Neural progenitor cell (in vitro differentiated cells): ENCODE measurements at regions not wholly inside any gene's neighbourhood (a gene's known extent, or its start where the extent isn't known, plus 50 kb on each side); places are given as distances from the start of the nearest gene placed in this dataset.

Experiments
- DNase-seq: peaks from one replicate; pipeline ENCODE4 v3.0.0-alpha.2; 2016; ENCODE audit warnings: low spot score
- H2AFZ ChIP-seq: fragments of 200-600 bp; sonication (generic); replicated peaks from 2 replicates; pipeline ENCODE4 v1.6.1; 2016; ENCODE audit warnings: antibody characterized with exemption
- H3F3A ChIP-seq: fragments of 200-600 bp; sonication (generic); 2 replicates; pipeline ENCODE4 v1.6.1; 2016; ENCODE audit warnings: antibody characterized with exemption, low read depth
- H3K27ac ChIP-seq: fragments of 200-600 bp; sonication (generic); 2 replicates; pipeline ENCODE4 v1.5.1; 2016; ENCODE audit warnings: mild to moderate bottlenecking
- H3K27me3 ChIP-seq: fragments of 200-600 bp; sonication (generic); 2 replicates; pipeline ENCODE4 v1.6.1; 2016; ENCODE audit warnings: mild to moderate bottlenecking, moderate library complexity
- H3K36me3 ChIP-seq: fragments of 200-600 bp; sonication (generic); 2 replicates; pipeline ENCODE4 v1.5.1; 2016
- H3K4me1 ChIP-seq: fragments of 200-600 bp; sonication (generic); 2 replicates; pipeline ENCODE4 v1.6.1; 2016; ENCODE audit warnings: mixed run types
- H3K4me2 ChIP-seq: fragments of 200-600 bp; sonication (generic); 2 replicates; pipeline ENCODE4 v1.6.1; 2016
- H3K4me3 ChIP-seq: fragments of 200-600 bp; sonication (generic); 2 replicates; pipeline ENCODE4 v1.5.1; 2016
- H3K79me2 ChIP-seq: fragments of 200-600 bp; sonication (generic); 2 replicates; pipeline ENCODE4 v1.6.1; 2016; ENCODE audit warnings: low read depth
- H3K9ac ChIP-seq: fragments of 200-600 bp; sonication (generic); 2 replicates; pipeline ENCODE4 v1.6.1; 2016
- H3K9me3 ChIP-seq: fragments of 200-600 bp; sonication (generic); 2 replicates; pipeline ENCODE4 v1.5.1; 2016; ENCODE audit warnings: low read depth
- H4K20me1 ChIP-seq: fragments of 200-600 bp; sonication (generic); 2 replicates; pipeline ENCODE4 v1.6.1; 2016; ENCODE audit warnings: low read depth
- H3K27ac Mint-ChIP-seq: 3 replicates; pipeline ENCODE4 v1.8.0; 2021; ENCODE audit warnings: mixed read lengths
- H3K27me3 Mint-ChIP-seq: 2 replicates; pipeline ENCODE4 v1.8.0; 2022; ENCODE audit warnings: low read depth, mild to moderate bottlenecking, inconsistent platforms, moderate library complexity, mixed read lengths; ENCODE audit not compliant: insufficient read depth
- H3K36me3 Mint-ChIP-seq: 3 replicates; pipeline ENCODE4 v1.8.0; 2021; ENCODE audit warnings: mixed read lengths
- H3K4me1 Mint-ChIP-seq: 3 replicates; pipeline ENCODE4 v1.8.0; 2021; ENCODE audit warnings: mixed read lengths
- H3K4me3 Mint-ChIP-seq: 3 replicates; pipeline ENCODE4 v1.8.0; 2021; ENCODE audit warnings: mild to moderate bottlenecking, moderate library complexity, mixed read lengths
- H3K9me3 Mint-ChIP-seq: 3 replicates; pipeline ENCODE4 v1.8.0; 2020; ENCODE audit warnings: mixed read lengths
- EZH2 ChIP-seq: fragments of 200-600 bp; sonication (generic); IDR thresholded peaks from 2 replicates; pipeline ENCODE4 v1.6.1; 2017; ENCODE audit warnings: antibody characterized with exemption, mild to moderate bottlenecking, moderate library complexity
- EZH2phosphoT487 ChIP-seq: fragments of 200-600 bp; sonication (generic); IDR thresholded peaks from 2 replicates; pipeline ENCODE4 v1.6.1; 2017; ENCODE audit warnings: antibody characterized with exemption
- TF ChIP-seq, protein P1 (sequence below): fragments of 200-600 bp; sonication (generic); IDR thresholded peaks from 2 replicates; pipeline ENCODE4 v1.5.1; 2017; ENCODE audit warnings: antibody characterized with exemption, mild to moderate bottlenecking

DNA sequence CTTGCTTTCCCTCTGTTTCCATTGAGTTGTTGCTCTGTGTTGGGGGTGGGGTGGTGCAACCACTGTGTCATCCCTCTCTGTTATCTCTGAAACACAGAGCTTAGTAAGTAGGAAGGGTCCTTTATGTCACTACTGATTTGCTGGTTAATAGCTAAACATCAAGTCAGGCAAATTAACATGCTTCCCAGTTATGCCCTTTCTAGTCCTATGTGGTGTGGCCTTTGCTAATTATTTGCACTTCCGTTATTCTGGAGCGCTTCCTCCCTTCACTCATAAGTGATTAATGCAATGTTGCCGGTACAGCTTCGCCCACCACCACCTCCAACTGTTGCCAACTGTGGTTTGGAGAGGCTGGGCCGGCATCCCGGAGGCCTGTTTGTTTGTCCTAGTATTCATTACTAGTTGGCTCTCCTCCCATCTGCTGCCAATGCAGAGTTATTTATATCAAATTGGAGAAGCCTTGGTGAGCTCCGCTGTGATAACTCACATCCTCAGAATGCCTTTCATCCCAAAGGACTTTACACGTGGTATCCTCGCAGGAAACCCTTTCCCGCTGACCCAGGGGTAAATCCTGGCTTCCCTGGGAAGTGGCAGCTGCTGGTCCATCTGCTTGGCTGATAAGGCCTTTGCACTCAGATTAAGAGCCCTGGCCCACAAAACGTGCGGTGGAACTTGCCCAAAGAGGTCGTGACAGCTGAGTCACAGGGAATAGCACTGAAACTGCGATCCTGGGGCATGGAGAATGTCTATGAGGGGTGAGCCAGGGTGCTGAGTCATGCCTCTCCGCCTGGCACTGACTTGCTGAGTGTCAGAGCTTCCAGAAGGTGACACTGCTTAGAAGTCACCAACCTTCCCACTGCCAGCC is 72.0 kb upstream of the ZCCHC2 start:
- Histone ChIP-seq H3K9ac (no peak overlapping the region), H3K9me3 (no peaks in the 10 kb centered on the region), H4K20me1 (no peaks in the 10 kb centered on the region), H3K4me1 (no peaks in the 10 kb centered on the region), H3K4me3 (no peak overlapping the region), H3K36me3 (no peaks in the 10 kb centered on the region), H3F3A (no peaks in the 10 kb centered on the region), H3K79me2 (no peaks in the 10 kb centered on the region), H3K27me3 (no peaks in the 10 kb centered on the region), H3K27ac (no peak overlapping the region), H2AFZ (no peak overlapping the region), H3K4me2 (no peak overlapping the region)
- H3K27me3 Mint-ChIP-seq = peaks cover 8% of the 10 kb centered on the region
- H3K27ac Mint-ChIP-seq = no peak overlapping the region
- H3K36me3 Mint-ChIP-seq = no peaks in the 10 kb centered on the region
- peaks cover under 1% of the 10 kb centered on the region for H3K4me1 Mint-ChIP-seq
- peaks cover 2% of the 10 kb centered on the region for H3K9me3 Mint-ChIP-seq
- H3K4me3 Mint-ChIP-seq = no peak overlapping the region
- DNase-seq = no peak
- TF ChIP-seq, protein P1, sequence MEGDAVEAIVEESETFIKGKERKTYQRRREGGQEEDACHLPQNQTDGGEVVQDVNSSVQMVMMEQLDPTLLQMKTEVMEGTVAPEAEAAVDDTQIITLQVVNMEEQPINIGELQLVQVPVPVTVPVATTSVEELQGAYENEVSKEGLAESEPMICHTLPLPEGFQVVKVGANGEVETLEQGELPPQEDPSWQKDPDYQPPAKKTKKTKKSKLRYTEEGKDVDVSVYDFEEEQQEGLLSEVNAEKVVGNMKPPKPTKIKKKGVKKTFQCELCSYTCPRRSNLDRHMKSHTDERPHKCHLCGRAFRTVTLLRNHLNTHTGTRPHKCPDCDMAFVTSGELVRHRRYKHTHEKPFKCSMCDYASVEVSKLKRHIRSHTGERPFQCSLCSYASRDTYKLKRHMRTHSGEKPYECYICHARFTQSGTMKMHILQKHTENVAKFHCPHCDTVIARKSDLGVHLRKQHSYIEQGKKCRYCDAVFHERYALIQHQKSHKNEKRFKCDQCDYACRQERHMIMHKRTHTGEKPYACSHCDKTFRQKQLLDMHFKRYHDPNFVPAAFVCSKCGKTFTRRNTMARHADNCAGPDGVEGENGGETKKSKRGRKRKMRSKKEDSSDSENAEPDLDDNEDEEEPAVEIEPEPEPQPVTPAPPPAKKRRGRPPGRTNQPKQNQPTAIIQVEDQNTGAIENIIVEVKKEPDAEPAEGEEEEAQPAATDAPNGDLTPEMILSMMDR = no peak
- TF ChIP-seq EZH2 (no peak), EZH2phosphoT487 (no peak)

DNA sequence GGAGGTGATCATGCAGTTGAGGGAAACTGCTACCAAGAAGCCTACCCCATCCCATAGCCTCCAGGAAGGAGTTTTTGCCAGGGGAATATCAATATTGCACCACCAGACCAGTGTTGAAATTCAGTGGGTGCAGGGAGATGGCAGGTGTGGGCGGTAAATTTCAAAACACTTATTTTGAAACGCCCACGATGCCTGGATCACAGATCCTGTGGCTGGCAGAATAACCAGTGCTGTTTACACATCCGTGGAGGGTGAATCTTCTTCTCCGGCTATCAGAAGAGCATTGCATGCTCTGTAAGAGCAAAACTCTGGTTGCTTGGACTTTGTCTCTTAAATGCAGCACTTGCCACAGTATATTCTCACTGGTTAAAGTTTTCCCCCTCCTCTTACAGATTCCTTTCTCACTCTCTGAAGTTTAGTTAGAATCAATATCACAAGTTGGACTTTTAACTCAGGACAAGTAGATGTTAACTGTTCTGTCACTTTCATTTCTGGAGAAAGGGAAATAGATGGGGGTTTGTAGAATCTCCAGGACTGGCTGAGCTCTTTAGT is 70.5 kb upstream of the ZCCHC2 start:
- no peaks in the 10 kb centered on the region for H3K4me1 ChIP-seq
- H3K36me3 ChIP-seq = no peaks in the 10 kb centered on the region
- Mint-ChIP-seq H3K27ac (no peak overlapping the region), H3K4me3 (no peak overlapping the region), H3K36me3 (no peaks in the 10 kb centered on the region), H3K27me3 (peaks cover 8% of the 10 kb centered on the region), H3K9me3 (peaks cover 2% of the 10 kb centered on the region), H3K4me1 (no peaks in the 10 kb centered on the region)
- H4K20me1 ChIP-seq = no peaks in the 10 kb centered on the region
- no peaks in the 10 kb centered on the region for H3K79me2 ChIP-seq
- no peaks in the 10 kb centered on the region for H3K9me3 ChIP-seq
- H3K9ac ChIP-seq = no peak overlapping the region
- no peak overlapping the region for H3K4me3 ChIP-seq
- no peaks in the 10 kb centered on the region for H3F3A ChIP-seq
- H3K4me2 ChIP-seq = no peak overlapping the region
- TF ChIP-seq EZH2phosphoT487 (no peak), EZH2 (no peak)
- TF ChIP-seq, protein P1 = no peak
- no peak overlapping the region for H2AFZ ChIP-seq
- DNase-seq = no peak
- no peaks in the 10 kb centered on the region for H3K27me3 ChIP-seq
- no peak overlapping the region for H3K27ac ChIP-seq

DNA sequence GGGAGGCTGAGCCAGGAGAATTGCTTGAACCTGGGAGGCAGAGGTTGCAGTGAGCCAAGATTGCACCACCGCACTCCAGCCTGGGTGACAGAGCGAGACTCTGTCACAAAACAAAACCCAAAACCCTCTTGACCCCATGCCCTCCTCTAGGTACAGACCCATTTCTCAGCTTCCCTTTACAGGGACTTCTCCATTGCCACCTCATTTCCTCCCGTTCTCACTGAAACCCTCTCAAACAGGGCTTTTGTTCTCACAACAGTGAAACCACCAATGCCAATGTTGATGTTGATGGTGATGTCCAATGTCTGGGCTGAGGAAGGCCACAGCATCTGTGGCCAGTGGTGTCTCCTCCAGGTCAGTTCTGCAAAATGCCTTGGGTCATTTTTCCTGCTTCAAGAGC is 69.0 kb upstream of the ZCCHC2 start:
- H3K4me1 Mint-ChIP-seq = no peaks in the 10 kb centered on the region
- no peak overlapping the region for H3K4me3 Mint-ChIP-seq
- DNase-seq = no peak
- no peaks in the 10 kb centered on the region for H3K36me3 Mint-ChIP-seq
- no peak overlapping the region for H3K27ac Mint-ChIP-seq
- no peaks in the 10 kb centered on the region for H3K36me3 ChIP-seq
- no peaks in the 10 kb centered on the region for H3K27me3 ChIP-seq
- H3F3A ChIP-seq = no peaks in the 10 kb centered on the region
- no peaks in the 10 kb centered on the region for H3K9me3 ChIP-seq
- H3K9me3 Mint-ChIP-seq = peaks cover 2% of the 10 kb centered on the region
- no peak overlapping the region for H3K27ac ChIP-seq
- H3K27me3 Mint-ChIP-seq = peaks cover 9% of the 10 kb centered on the region
- H3K9ac ChIP-seq = no peak overlapping the region
- no peaks in the 10 kb centered on the region for H3K79me2 ChIP-seq
- TF ChIP-seq EZH2phosphoT487 (no peak), EZH2 (no peak)
- TF ChIP-seq, protein P1 = no peak
- no peak overlapping the region for H2AFZ ChIP-seq
- H3K4me1 ChIP-seq = no peaks in the 10 kb centered on the region
- H3K4me2 ChIP-seq = no peak overlapping the region
- no peaks in the 10 kb centered on the region for H4K20me1 ChIP-seq
- H3K4me3 ChIP-seq = no peak overlapping the region
